ENCODE measurements at regions not wholly inside any gene's neighbourhood (a gene's known extent, or its start where the extent isn't known, plus 50 kb on each side); places are given as distances from the start of the nearest gene placed in this dataset.

- no peak for TF ChIP-seq CTCF (IDR thresholded peaks at IDR 0.05)
- no peak for TF ChIP-seq POLR2A (IDR thresholded peaks at IDR 0.05)
Observed at GRCh38 chr2:2707206-2707991, 376.3 kb upstream of the MYT1L start.

Measured in sigmoid colon (tissue), 3 donors.